Embryonic facial prominence (tissue), 1 donor: ENCODE measurements at regions not wholly inside any gene's neighbourhood (a gene's known extent, or its start where the extent isn't known, plus 50 kb on each side); places are given as distances from the start of the nearest gene placed in this dataset.

Experiments used
- DNase-seq: peaks from one replicate; pipeline ENCODE4 v3.0.0-alpha.2; 2016; ENCODE audit errors: extremely low spot score

GRCh38 chr12:4106621-4107020 lies 166.9 kb upstream of the CCND2 start:
- DNase-seq, result no peak

- no peak for DNase-seq
Observed at GRCh38 chr12:4104722-4105244, 168.8 kb upstream of the CCND2 start.

GRCh38 chr12:4099276-4099675 lies 174.3 kb upstream of the CCND2 start:
- no peak for DNase-seq

- DNase-seq, result no peak
Observed at GRCh38 chr12:4091016-4091743, 182.4 kb upstream of the CCND2 start.

GRCh38 chr12:4089956-4090355 lies 183.6 kb upstream of the CCND2 start:
- DNase-seq, result no peak

- peak; percentile 34 for DNase-seq
Observed at GRCh38 chr12:4089121-4089606, 184.4 kb upstream of the CCND2 start.

- no peak for DNase-seq
Observed at GRCh38 chr12:4088451-4088850, 185.1 kb upstream of the CCND2 start.

- DNase-seq, result peak; percentile 16
Observed at GRCh38 chr12:4086481-4086880, 187.1 kb upstream of the CCND2 start.

- DNase-seq, result no peak
Observed at GRCh38 chr12:4084573-4084972, 189.0 kb upstream of the CCND2 start.

GRCh38 chr12:4082809-4083403 lies 190.7 kb upstream of the CCND2 start:
- no peak for DNase-seq

- no peak for DNase-seq
Observed at GRCh38 chr12:4080213-4080612, 193.3 kb upstream of the CCND2 start.

GRCh38 chr12:4074129-4074528 lies 199.4 kb upstream of the CCND2 start:
- no peak for DNase-seq

GRCh38 chr12:4069670-4070010 lies 196.4 kb upstream of the PARP11 start:
- DNase-seq, result no peak

GRCh38 chr12:4068981-4069669 lies 195.9 kb upstream of the PARP11 start:
- no peak for DNase-seq

- no peak for DNase-seq
Observed at GRCh38 chr12:4064008-4064407, 190.8 kb upstream of the PARP11 start.

GRCh38 chr12:4059898-4060568 lies 186.8 kb upstream of the PARP11 start:
- no peak for DNase-seq

GRCh38 chr12:4056910-4057845 lies 184.0 kb upstream of the PARP11 start:
- DNase-seq, result no peak

- no peak for DNase-seq
Observed at GRCh38 chr12:4054630-4055029, 181.4 kb upstream of the PARP11 start.

- DNase-seq, result no peak
Observed at GRCh38 chr12:4052691-4053090, 179.5 kb upstream of the PARP11 start.

GRCh38 chr12:4051596-4051995 lies 178.4 kb upstream of the PARP11 start:
- no peak for DNase-seq

- DNase-seq, result no peak
Observed at GRCh38 chr12:4050340-4050739, 177.1 kb upstream of the PARP11 start.
